Ovary (tissue), 3 donors: ENCODE measurements at regions not wholly inside any gene's neighbourhood (a gene's known extent, or its start where the extent isn't known, plus 50 kb on each side); places are given as distances from the start of the nearest gene placed in this dataset.

Source experiments
- POLR2A ChIP-seq: fragments of 450-650 bp; IDR thresholded peaks from one replicate; pipeline ENCODE4 v1.6.1; 2017; ENCODE audit warnings: antibody characterized with exemption, mild to moderate bottlenecking, moderate library complexity
- TF ChIP-seq, protein P1 (sequence below), 3 donors: fragments of 450-650 bp in 2 of 3; fragments of 200-600 bp in 1 of 3; IDR thresholded peaks; one replicate each; pipeline versions ENCODE4 v1.5.1 to v1.8.0; 2016 to 2022; ENCODE audit warnings: antibody characterized with exemption in 3 of 3, mild to moderate bottlenecking in 1 of 3
- donor health status: DM: no; HTN: no; CAD: no.

DNA sequence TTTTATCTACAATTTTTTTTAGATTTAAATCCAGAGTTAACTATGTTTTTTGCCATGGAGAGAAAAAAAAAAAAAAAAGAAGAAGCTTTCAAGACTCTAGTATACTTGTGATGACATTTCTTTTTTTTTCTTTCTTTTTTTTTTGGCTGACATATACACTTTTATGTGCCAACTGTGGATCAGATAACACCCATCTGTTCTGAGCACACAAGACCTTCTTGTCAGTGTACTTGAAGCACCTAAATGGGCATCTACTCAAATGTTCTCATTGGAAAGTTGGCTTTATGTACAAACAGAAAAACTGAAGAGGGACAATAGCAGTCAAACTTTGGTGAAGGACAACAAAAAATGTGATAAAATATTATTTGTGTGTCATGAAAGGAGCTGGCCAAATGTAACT lies 904.5 kb downstream of the GRIK2 start:
- no peak for TF ChIP-seq POLR2A
- TF ChIP-seq, protein P1, sequence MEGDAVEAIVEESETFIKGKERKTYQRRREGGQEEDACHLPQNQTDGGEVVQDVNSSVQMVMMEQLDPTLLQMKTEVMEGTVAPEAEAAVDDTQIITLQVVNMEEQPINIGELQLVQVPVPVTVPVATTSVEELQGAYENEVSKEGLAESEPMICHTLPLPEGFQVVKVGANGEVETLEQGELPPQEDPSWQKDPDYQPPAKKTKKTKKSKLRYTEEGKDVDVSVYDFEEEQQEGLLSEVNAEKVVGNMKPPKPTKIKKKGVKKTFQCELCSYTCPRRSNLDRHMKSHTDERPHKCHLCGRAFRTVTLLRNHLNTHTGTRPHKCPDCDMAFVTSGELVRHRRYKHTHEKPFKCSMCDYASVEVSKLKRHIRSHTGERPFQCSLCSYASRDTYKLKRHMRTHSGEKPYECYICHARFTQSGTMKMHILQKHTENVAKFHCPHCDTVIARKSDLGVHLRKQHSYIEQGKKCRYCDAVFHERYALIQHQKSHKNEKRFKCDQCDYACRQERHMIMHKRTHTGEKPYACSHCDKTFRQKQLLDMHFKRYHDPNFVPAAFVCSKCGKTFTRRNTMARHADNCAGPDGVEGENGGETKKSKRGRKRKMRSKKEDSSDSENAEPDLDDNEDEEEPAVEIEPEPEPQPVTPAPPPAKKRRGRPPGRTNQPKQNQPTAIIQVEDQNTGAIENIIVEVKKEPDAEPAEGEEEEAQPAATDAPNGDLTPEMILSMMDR (IDR thresholded peaks at IDR 0.05), result no peak
